GM19328 (cell line): ENCODE measurements at regions not wholly inside any gene's neighbourhood (a gene's known extent, or its start where the extent isn't known, plus 50 kb on each side); places are given as distances from the start of the nearest gene placed in this dataset.

ENCODE experiments used
- ATAC-seq: cut with Tn5 transposase; IDR thresholded peaks from one replicate; pipeline ENCODE4 v1.9.1; 2021; ENCODE audit warnings: mild to moderate bottlenecking, moderate library complexity; ENCODE audit not compliant: unreplicated experiment

DNA sequence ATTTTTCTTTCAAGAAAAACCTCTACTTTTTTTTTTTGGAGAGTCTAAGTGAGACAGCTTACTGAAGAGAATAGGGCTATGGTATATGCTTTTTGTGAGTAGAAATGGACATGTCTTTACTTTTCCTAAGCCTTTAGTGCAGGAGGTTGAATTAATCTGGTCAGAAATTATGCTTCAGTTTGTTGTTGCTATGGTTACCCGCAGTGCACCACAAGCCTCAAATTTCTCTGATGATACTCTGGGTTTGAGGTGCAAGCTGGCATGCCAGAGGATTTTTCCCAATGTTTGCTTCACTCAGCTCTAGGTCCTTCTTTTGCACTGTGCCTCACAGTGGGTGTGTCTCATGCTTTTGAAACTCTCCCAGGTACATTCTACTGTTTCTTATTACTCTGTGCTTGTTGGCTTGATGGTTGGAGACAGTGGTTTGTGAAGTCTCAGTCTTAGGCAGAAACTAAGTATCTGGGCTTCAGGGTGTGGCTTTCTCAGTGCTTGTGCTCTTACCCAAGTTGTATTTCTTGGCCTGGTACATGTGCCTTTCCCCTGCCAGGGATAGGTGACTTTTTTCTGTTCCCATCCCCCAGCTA lies 278.3 kb downstream of the RBM43 start:
- ATAC-seq, result no peak

DNA sequence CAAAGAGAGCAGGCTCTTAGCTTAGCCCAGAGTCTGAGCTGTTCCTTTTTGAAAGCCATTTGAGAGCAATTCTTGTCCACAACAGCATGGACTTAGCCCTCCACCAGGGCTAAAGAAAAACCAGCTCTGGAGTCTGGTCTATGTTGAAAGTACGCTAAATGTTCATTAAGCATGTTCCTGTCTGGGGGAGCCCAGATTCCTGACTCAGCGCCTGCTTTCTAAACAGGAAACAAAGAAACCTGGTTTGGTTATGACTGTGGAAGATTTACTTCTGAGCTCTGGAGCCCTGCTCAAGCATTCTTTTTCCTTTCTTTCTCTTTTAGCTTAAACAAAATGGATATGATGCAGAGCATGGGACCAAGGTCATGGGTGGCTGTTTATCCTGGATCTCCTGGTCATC lies 279.8 kb downstream of the RBM43 start:
- ATAC-seq, result no peak

DNA sequence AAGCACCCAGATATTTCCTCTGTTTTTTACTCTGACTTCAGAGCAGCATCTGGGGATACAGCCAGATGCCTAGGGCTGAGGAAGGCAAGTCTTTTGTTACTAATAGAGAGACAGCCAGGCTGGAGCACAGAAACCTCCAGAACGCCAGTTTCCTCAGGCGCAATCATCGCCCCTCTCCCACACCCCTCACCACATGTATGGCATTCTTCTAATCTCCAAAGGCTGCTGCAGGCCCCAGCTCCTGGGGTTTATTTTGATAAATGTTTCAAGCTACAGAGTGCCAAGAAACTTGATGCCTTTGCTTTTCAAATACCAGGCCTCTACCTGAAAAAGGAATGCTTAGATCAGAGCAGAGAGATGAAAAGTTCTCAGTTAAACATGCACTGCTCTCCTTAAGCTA lies 283.6 kb downstream of the RBM43 start:
- ATAC-seq, result no peak

GRCh38 chr2:150977296-150977695 lies 284.4 kb downstream of the RBM43 start:
- ATAC-seq, result no peak

- no peak for ATAC-seq
Measured at GRCh38 chr2:150976604-150977003, 285.1 kb downstream of the RBM43 start.

GRCh38 chr2:150974864-150975263 lies 286.8 kb downstream of the RBM43 start:
- ATAC-seq, result no peak

DNA sequence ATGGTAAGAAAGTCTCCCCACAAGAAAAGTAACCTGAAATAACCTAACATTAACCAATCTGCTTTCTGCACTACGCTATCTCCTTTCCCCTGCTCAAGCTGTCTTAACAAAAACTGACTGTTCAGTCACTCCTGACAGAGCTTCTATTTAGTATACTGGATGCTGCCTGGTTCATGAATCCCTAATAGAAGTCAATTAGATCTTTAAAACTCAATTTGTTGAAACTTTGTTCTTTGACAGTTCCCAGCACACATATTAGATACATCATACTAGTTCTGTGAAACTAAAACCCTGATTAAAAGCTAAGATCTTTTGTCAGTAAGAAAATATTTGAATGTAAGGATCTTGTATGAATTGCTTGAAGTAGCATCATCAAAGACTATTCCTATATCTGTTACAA lies 287.4 kb downstream of the RBM43 start:
- ATAC-seq, result no peak

DNA sequence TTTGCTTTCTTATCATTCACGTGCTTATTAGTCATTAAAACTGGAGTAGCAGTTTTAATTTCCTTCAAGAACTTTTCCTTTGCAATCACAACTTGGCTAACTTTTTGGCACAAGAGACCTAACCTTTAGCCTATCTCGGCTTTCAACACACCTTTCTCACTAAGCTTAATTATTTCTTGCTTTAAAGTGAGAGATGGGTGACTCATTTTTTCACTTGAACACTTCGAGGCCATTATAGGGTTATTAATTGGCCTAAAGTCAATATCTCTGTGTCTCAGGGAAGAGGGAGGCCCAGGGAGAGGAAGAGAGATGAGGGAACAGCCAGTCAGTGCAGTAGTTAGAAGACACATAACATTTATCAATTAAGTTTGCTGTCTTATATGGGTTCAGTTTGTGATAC lies 289.8 kb downstream of the RBM43 start:
- no peak for ATAC-seq

DNA sequence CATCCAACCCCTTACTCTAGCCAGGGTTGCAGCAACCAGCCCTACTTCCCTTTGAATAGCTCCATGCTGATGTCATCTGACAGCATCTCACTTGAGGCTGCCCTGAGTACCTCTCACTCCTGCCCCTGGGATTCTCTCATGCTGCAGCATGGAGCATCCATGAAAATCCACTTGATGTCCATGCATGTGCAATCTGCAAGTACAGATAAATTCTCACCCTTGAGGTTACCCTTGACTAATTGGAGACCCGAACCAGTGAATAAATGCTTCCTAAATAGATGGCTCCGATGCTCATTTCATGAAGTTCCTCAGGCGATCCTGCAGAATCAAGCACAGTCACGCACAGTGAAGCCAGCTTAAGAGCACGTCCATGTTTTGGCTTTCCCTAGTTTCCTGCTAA lies 298.3 kb downstream of the RBM43 start:
- no peak for ATAC-seq

DNA sequence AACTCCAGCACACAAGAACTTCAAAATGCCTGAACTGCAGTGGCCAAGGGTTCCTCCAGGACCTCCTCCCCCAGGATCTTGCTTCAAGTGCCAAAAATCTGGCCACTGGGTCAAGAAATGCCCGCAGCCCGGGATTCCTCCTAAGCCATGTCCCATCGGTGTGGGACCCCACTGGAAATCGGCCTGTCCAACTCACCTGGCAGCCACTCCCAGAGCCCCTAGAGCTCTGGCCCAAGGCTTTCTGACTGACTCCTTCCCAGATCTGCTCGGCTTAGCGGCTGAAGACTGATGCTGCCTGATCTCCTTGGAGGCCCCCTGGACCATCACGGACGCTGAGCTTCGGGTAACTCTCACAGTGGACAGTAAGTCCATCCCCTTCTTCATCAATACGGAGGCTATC lies 306.4 kb downstream of the RBM43 start:
- no peak for ATAC-seq

DNA sequence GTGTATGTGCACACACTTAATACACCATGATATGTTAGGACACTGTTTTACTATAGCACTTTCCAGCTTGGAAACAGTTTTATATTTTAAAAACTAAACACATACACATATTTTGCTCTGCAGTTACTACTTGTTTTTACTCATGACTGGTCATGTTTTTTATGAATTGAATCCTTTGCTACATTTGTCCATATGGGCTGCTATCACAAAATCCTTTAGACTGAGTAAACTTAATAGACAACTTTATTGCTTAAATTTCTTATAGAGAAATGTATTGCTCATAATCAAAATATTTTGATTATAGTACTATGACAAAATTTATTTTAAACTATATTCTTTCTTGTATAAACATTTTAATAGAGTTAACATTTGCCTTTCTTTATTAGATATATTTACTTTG lies 314.8 kb downstream of the RBM43 start:
- ATAC-seq, result no peak

GRCh38 chr2:150944315-150944714 lies 317.3 kb downstream of the RBM43 start:
- no peak for ATAC-seq

GRCh38 chr2:150939087-150939486 lies 322.6 kb downstream of the RBM43 start:
- no peak for ATAC-seq

- no peak for ATAC-seq
Measured at GRCh38 chr2:150938527-150938926, 323.1 kb downstream of the RBM43 start.

DNA sequence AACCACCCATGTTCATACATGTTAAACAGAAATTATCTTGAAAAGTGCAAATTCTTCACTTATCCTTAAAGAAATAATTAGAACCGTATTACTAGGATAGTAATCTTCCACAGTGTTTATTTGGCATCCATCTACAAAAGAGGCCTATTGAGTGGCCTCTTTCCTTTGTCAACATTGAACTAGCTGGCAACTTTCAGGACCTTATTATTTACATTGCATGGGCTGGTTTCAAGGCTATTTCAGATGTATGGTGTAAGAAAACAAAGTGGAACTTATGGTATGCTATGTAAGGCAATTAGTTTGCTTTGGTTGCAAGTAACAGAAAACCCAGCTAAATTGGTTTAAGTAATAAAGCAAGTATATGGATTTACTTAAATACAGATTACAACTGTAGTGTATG lies 324.6 kb downstream of the RBM43 start:
- ATAC-seq, result no peak

DNA sequence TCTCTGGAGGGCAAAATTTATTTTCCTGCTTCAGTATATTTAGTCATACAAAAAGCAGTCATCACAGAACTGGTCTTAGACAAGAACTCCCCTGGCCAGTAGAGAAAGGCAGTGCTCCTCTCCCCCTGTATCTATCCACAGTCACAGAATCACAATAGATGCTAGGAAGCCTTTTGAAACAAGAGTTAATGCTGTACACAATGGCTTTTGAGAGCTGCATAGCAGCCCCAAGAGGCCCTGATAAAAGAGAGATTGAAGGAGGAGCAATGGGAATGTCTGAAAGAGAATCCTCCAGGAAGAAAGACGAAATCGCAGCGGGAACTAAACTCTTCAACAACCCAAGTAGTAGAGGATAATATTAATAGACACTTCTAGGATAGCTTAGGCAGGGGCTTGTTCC lies 330.2 kb downstream of the RBM43 start:
- no peak for ATAC-seq

GRCh38 chr2:150925611-150926010 lies 336.1 kb downstream of the RBM43 start:
- ATAC-seq, result no peak

- ATAC-seq, result no peak
Measured at GRCh38 chr2:150924878-150925277, 336.8 kb downstream of the RBM43 start.

GRCh38 chr2:150919901-150920300 lies 341.8 kb downstream of the RBM43 start:
- no peak for ATAC-seq

- no peak for ATAC-seq
Measured at GRCh38 chr2:150917961-150918713, 343.5 kb downstream of the RBM43 start.

DNA sequence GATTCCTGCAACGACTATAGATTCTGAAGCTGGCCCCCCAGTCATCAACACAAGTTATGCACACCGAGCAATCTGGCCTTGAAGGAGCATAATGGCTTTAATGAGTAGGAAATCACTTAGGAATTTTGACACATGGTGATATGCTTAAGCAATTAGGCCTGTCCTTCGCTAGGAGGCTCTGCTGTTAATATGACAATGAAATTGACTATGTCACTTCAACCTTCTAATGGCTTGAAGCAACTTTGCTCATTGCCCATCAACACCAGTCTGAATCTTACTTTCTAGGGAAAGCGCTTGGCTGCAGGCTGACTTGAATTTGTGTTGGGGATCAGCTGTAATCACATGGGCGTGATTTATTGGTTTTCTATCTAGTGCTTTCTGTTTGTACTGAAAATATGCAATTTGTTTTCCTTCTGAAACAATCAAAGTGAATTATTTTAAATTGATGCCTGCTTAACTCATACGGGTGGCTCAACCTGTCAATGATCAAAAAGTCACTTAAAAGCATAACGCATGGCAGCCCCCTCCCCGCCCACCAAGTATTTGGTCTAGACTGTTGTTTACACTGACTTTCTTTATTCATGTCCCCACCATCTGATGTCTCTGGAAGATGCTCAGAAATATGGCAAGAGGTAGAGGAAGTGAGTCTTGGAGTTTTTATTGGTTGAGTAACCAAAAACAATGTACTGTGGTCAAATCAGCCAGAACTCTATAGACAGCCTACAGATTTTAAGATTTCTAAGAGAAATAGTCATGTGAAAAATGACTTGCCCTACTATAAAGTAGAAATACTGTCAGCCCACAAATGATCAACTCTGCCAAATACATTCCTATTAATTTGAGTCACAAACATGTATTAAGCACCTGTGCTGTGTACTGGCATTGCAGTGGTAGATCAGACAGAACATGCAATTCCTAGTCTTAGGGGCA lies 344.9 kb downstream of the RBM43 start:
- ATAC-seq, result no peak

- no peak for ATAC-seq
Measured at GRCh38 chr2:150911766-150912280, 349.8 kb downstream of the RBM43 start.
